Gastroesophageal sphincter (tissue), 4 donors: ENCODE measurements at regions not wholly inside any gene's neighbourhood (a gene's known extent, or its start where the extent isn't known, plus 50 kb on each side); places are given as distances from the start of the nearest gene placed in this dataset.

Experiments
- ATAC-seq: fragments of 150-250 bp; one replicate; pipeline ENCODE4 v1.9.1; 2016; ENCODE audit warnings: mild to moderate bottlenecking, moderate library complexity
- H3K27ac ChIP-seq, 4 donors: fragments of 200-600 bp; sonication (generic) in 3 of 4; 1 replicate in 3 of 4; 2 replicates in 1 of 4; pipeline ENCODE4 v1.5.1; 2016 to 2019
- H3K27me3 ChIP-seq: fragments of 200-600 bp; sonication (generic); one replicate; pipeline ENCODE4 v1.5.1; 2019
- H3K36me3 ChIP-seq, 2 donors: fragments of 200-600 bp; sonication (generic); one replicate each; pipeline ENCODE4 v1.5.1; 2019; ENCODE audit warnings: control low read depth in 1 of 2
- H3K4me1 ChIP-seq, 3 donors: fragments of 200-600 bp; sonication (generic); 1 replicate in 2 of 3; 2 replicates in 1 of 3; pipeline ENCODE4 v1.5.1; 2016 to 2019; ENCODE audit warnings: control low read depth in 2 of 3
- H3K4me3 ChIP-seq, 2 donors: fragments of 200-600 bp; sonication (generic); one replicate each; pipeline ENCODE4 v1.5.1; 2019; ENCODE audit warnings: mild to moderate bottlenecking in 1 of 2, moderate library complexity in 1 of 2
- H3K9me3 ChIP-seq, 3 donors: fragments of 200-600 bp; sonication (generic); one replicate each; pipeline ENCODE4 v1.5.1; 2017 to 2019; ENCODE audit warnings: control low read depth in 2 of 3
- CTCF ChIP-seq, 4 experiments: fragments of 200-600 bp in 2 of 4; fragments of 450-650 bp in 2 of 4; sonication (generic) in 1 of 4; IDR thresholded peaks; one replicate each; pipeline ENCODE4 v1.5.1; 2017 to 2019; ENCODE audit warnings: antibody characterized with exemption in 4 of 4, mild to moderate bottlenecking in 2 of 4, moderate library complexity in 2 of 4
- EP300 ChIP-seq: sonication (generic); formaldehyde crosslinking; IDR thresholded peaks from one replicate; pipeline ENCODE4 v1.6.1; 2017; ENCODE audit warnings: antibody characterized with exemption, mild to moderate bottlenecking
- POLR2A ChIP-seq, 2 donors: fragments of 450-650 bp; IDR thresholded peaks; one replicate each; pipeline ENCODE4 v1.6.1; 2017; ENCODE audit warnings: antibody characterized with exemption in 2 of 2, mild to moderate bottlenecking in 2 of 2, moderate library complexity in 1 of 2
- POLR2AphosphoS5 ChIP-seq: sonication (generic); formaldehyde crosslinking; IDR thresholded peaks from one replicate; pipeline ENCODE4 v1.6.1; 2017; ENCODE audit warnings: antibody characterized with exemption
- WGBS, 2 donors: methylation state at CpG; one replicate each; pipeline ENCODE4 v1.1.5; 2018; ENCODE audit warnings: low coverage in 1 of 2; 5-methylcytosine and 5-hydroxymethylcytosine counted together

GRCh38 chr16:87054856-87055255, 262.3 kb downstream of the C16orf95 start:
- ATAC-seq = no peak
- Histone ChIP-seq H3K27ac (no peak overlapping the region), H3K9me3 (peaks cover 0 to 9% (median 0%) of the 10 kb centered on the region in 3 donors), H3K36me3 (no peaks in the 10 kb centered on the region), H3K4me3 (no peak overlapping the region), H3K27me3 (peaks cover 83% of the 10 kb centered on the region), H3K4me1 (no peaks in the 10 kb centered on the region)
- TF ChIP-seq POLR2AphosphoS5 (no peak), POLR2A (IDR thresholded peaks at IDR 0.05) (no peak), CTCF (IDR thresholded peaks at IDR 0.05) (no peak), EP300 (no peak)
- 69 to 81% methylated on average over 3 of the region's 4 CpGs for WGBS, 2 donors

DNA sequence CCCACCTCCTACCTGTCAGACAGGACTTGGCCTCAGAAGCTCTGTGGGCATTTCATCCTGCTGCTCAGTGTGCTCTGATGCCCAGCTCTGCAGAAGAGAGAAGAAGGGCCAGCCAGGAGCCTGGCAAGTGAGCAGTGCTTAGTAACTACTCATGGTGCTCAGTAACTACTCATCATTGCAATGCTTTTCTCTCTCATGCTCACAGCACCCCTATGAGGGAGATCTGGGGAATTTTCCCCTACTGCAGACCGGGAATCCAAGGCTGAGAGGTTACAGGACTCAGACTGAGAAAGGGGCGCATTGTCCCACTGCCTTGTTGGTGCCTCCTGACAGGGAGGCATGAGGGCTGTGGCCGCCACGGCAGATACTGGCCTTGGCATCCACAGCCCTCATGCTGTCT, 261.1 kb downstream of the C16orf95 start:
- Histone ChIP-seq H3K27ac (no peak overlapping the region), H3K27me3 (peaks cover 80% of the 10 kb centered on the region)

GRCh38 chr16:87056551-87056950, 260.6 kb downstream of the C16orf95 start:
- H3K9me3 ChIP-seq = peaks cover 0 to 9% (median 0%) of the 10 kb centered on the region in 3 donors
- H3K36me3 ChIP-seq = no peaks in the 10 kb centered on the region
- WGBS, 2 donors = 80% methylated on average over 1 of the region's 15 CpGs; no CpG with 5 or more reads in 1 of the 2 donors
- H3K27ac ChIP-seq = no peak overlapping the region
- ATAC-seq = no peak
- H3K4me1 ChIP-seq = no peaks in the 10 kb centered on the region
- H3K4me3 ChIP-seq = no peak overlapping the region
- TF ChIP-seq EP300 (no peak), POLR2A (IDR thresholded peaks at IDR 0.05) (no peak), CTCF (IDR thresholded peaks at IDR 0.05) (no peak), POLR2AphosphoS5 (no peak)
- peaks cover 80% of the 10 kb centered on the region for H3K27me3 ChIP-seq

More for the DNA sequence above, 261.1 kb downstream of the C16orf95 start:
- Histone ChIP-seq H3K4me1 (no peaks in the 10 kb centered on the region), H3K9me3 (peaks cover 0 to 9% (median 0%) of the 10 kb centered on the region in 3 donors), H3K4me3 (no peak overlapping the region), H3K36me3 (no peaks in the 10 kb centered on the region)
- ATAC-seq = no peak
- no CpG with 5 or more reads among the region's 4 CpGs for WGBS, 2 donors
- TF ChIP-seq POLR2AphosphoS5 = no peak
- TF ChIP-seq POLR2A (IDR thresholded peaks at IDR 0.05) = no peak
- no peak for TF ChIP-seq EP300
- no peak for TF ChIP-seq CTCF (IDR thresholded peaks at IDR 0.05)

GRCh38 chr16:87057211-87057881, 259.8 kb downstream of the C16orf95 start:
- peaks cover 76% of the 10 kb centered on the region for H3K27me3 ChIP-seq
- WGBS, 2 donors = 88% methylated on average over 10 to 11 of the region's 26 CpGs
- no peak overlapping the region for H3K4me3 ChIP-seq
- H3K36me3 ChIP-seq = no peaks in the 10 kb centered on the region
- no peak overlapping the region for H3K27ac ChIP-seq
- no peak for TF ChIP-seq POLR2A (IDR thresholded peaks at IDR 0.05)
- no peak for ATAC-seq
- H3K9me3 ChIP-seq = peaks cover 0 to 9% (median 0%) of the 10 kb centered on the region in 3 donors
- peaks cover 0 to under 1% (median 0%) of the 10 kb centered on the region in 3 donors for H3K4me1 ChIP-seq

- ATAC-seq = no peak
- peaks cover 0 to 4% (median 0%) of the 10 kb centered on the region in 3 donors for H3K4me1 ChIP-seq
- H3K36me3 ChIP-seq = no peaks in the 10 kb centered on the region
- TF ChIP-seq EP300 (no peak), POLR2AphosphoS5 (no peak), CTCF (IDR thresholded peaks at IDR 0.05) (no peak), POLR2A (IDR thresholded peaks at IDR 0.05) (no peak)
- no peak overlapping the region for H3K4me3 ChIP-seq
- no peak overlapping the region for H3K27ac ChIP-seq
- H3K27me3 ChIP-seq = peaks cover 78% of the 10 kb centered on the region
- 92 to 98% methylated on average over 11 to 18 of the region's 26 CpGs for WGBS, 2 donors
- H3K9me3 ChIP-seq = peaks cover 0 to 9% (median 0%) of the 10 kb centered on the region in 3 donors
These were observed 259.1 kb downstream of the C16orf95 start for GRCh38 chr16:87057951-87058560.
